Liver (tissue), 8 donors: ENCODE measurements at regions not wholly inside any gene's neighbourhood (a gene's known extent, or its start where the extent isn't known, plus 50 kb on each side); places are given as distances from the start of the nearest gene placed in this dataset.

ENCODE experiments used
- DNase-seq: peaks from one replicate; pipeline ENCODE4 v3.0.0-alpha.2; 2017; ENCODE audit warnings: low spot score
- H3K27ac ChIP-seq, 2 donors: one replicate each; pipeline ENCODE4 v1.7.0; 2013; ENCODE audit warnings: inconsistent platforms in 2 of 2, low read length in 2 of 2, control low read depth in 1 of 2, low read depth in 1 of 2, mild to moderate bottlenecking in 1 of 2
- H3K27me3 ChIP-seq, 4 donors: one replicate each; pipeline versions ENCODE4 v1.6.1 to v1.7.0; 2013; ENCODE audit warnings: low read length in 3 of 4, inconsistent platforms in 1 of 4, mild to moderate bottlenecking in 1 of 4, moderate library complexity in 1 of 4; ENCODE audit not compliant: control insufficient read depth in 4 of 4, insufficient read depth in 4 of 4
- H3K36me3 ChIP-seq, 4 donors: one replicate each; pipeline versions ENCODE4 v1.6.1 to v1.7.0; 2013; ENCODE audit warnings: low read length in 3 of 4, mild to moderate bottlenecking in 3 of 4, low read depth in 1 of 4, moderate library complexity in 1 of 4; ENCODE audit not compliant: control insufficient read depth in 4 of 4, insufficient read depth in 3 of 4
- H3K4me1 ChIP-seq, 4 donors: one replicate each; pipeline versions ENCODE4 v1.6.1 to v1.7.0; 2013; ENCODE audit warnings: low read length in 3 of 4, mild to moderate bottlenecking in 3 of 4, moderate library complexity in 1 of 4; ENCODE audit not compliant: control insufficient read depth in 4 of 4, insufficient read depth in 4 of 4
- H3K4me3 ChIP-seq, 3 donors: one replicate each; pipeline versions ENCODE4 v1.6.1 to v1.7.0; 2013; ENCODE audit warnings: low read length in 3 of 3, control low read depth in 1 of 3, low read depth in 1 of 3, mild to moderate bottlenecking in 1 of 3
- H3K9ac ChIP-seq, 2 donors: one replicate each; pipeline ENCODE4 v1.7.0; 2013; ENCODE audit warnings: low read length in 2 of 2, mild to moderate bottlenecking in 2 of 2, moderate library complexity in 2 of 2, control low read depth in 1 of 2, low read depth in 1 of 2
- H3K9me3 ChIP-seq, 4 donors: one replicate each; pipeline versions ENCODE4 v1.6.1 to v1.7.0; 2013; ENCODE audit warnings: low read length in 3 of 4; ENCODE audit not compliant: control insufficient read depth in 4 of 4
- EGR1 ChIP-seq, 2 donors: IDR thresholded peaks; 2 replicates each; pipeline ENCODE4 v1.6.1; 2016 to 2018; ENCODE audit warnings: antibody characterized with exemption in 2 of 2, low read depth in 2 of 2
- FOXA1 ChIP-seq: IDR thresholded peaks from 2 replicates; pipeline ENCODE4 v1.6.1; 2016; ENCODE audit warnings: antibody characterized with exemption
- FOXA2 ChIP-seq: IDR thresholded peaks from 2 replicates; pipeline ENCODE4 v1.6.1; 2016; ENCODE audit warnings: antibody characterized with exemption
- GABPA ChIP-seq, 2 donors: IDR thresholded peaks in 1 of 2; conservative IDR thresholded peaks in 1 of 2; 2 replicates each; pipeline ENCODE4 v1.6.1; 2016; ENCODE audit warnings: antibody characterized with exemption in 2 of 2, mild to moderate bottlenecking in 1 of 2, moderate library complexity in 1 of 2
- HNF4A ChIP-seq, 2 donors: conservative IDR thresholded peaks; 2 replicates each; pipeline ENCODE4 v1.6.1; 2016; ENCODE audit warnings: antibody characterized with exemption in 2 of 2, mild to moderate bottlenecking in 2 of 2
- HNF4G ChIP-seq: IDR thresholded peaks from 2 replicates; pipeline ENCODE4 v1.6.1; 2016; ENCODE audit warnings: antibody characterized with exemption
- JUND ChIP-seq, 2 donors: IDR thresholded peaks; 2 replicates each; pipeline ENCODE4 v1.6.1; 2016; ENCODE audit warnings: antibody characterized with exemption in 2 of 2
- MAX ChIP-seq: IDR thresholded peaks from 2 replicates; pipeline ENCODE4 v1.6.1; 2016; ENCODE audit warnings: antibody characterized with exemption
- NR2F2 ChIP-seq: IDR thresholded peaks from 2 replicates; pipeline ENCODE4 v1.6.1; 2016; ENCODE audit warnings: antibody characterized with exemption
- RAD21 ChIP-seq, 2 donors: IDR thresholded peaks; 2 replicates each; pipeline ENCODE4 v1.6.1; 2016; ENCODE audit warnings: antibody characterized with exemption in 2 of 2, mild to moderate bottlenecking in 2 of 2
- REST ChIP-seq: IDR thresholded peaks from 2 replicates; pipeline ENCODE4 v1.6.1; 2016; ENCODE audit warnings: antibody characterized with exemption, mild to moderate bottlenecking
- RXRA ChIP-seq, 2 donors: IDR thresholded peaks; 2 replicates each; pipeline ENCODE4 v1.6.1; 2017 to 2018; ENCODE audit warnings: antibody characterized with exemption in 2 of 2, mild to moderate bottlenecking in 1 of 2
- TAF1 ChIP-seq: conservative IDR thresholded peaks from 2 replicates; pipeline ENCODE4 v1.6.1; 2016; ENCODE audit warnings: antibody characterized with exemption, mild to moderate bottlenecking
- YY1 ChIP-seq: IDR thresholded peaks from 2 replicates; pipeline ENCODE4 v1.6.1; 2016; ENCODE audit warnings: antibody characterized with exemption, mild to moderate bottlenecking
- WGBS: extraction: QIAGEN DNeasy Blood & Tissue Kit; methylation state at CpG from one replicate; pipeline ENCODE4 v1.1.7; 2013; 5-methylcytosine and 5-hydroxymethylcytosine counted together
- TF ChIP-seq, protein P1 (sequence below): fragments of 150-350 bp; IDR thresholded peaks from 2 replicates; pipeline ENCODE4 v1.5.1; 2017; ENCODE audit warnings: improper control_type of control experiment, low read depth, low read length; ENCODE audit not compliant: missing input control
- donor health status: healthy.
- donor health status: healthy.
- donor health status: healthy.
- donor health status: healthy.
- donor health status: healthy.

DNA sequence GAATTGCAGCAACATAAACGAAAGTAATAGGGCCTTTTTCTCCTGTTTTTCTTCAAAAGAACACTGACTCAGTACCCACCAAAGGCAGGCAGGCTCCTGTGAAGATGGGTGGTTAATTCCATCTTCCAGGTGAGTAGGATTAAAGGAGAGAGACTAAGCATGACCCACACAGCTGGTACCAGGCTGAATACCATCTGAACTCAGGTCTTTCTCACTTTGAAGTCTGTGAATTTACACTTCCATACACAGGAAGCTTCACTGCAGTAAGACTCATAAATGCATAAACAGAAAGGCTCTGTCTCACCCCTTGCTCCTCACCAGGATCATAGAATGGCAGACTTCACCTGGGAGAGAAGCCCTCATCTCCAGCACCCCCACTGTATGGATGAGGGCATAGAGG lies 194.6 kb downstream of the KLF12 start:
- Histone ChIP-seq H3K9ac (no peak overlapping the region), H3K27ac (no peak overlapping the region), H3K4me3 (no peak overlapping the region), H3K27me3 (no peaks in the 10 kb centered on the region), H3K9me3 (no peaks in the 10 kb centered on the region), H3K36me3 (peaks cover 0 to 2% (median 0%) of the 10 kb centered on the region in 4 donors), H3K4me1 (peaks cover 0 to 5% (median 0%) of the 10 kb centered on the region in 4 donors)
- WGBS: 82% methylated on average over 1 of the region's 1 CpG
- TF ChIP-seq EGR1 (IDR thresholded peaks at IDR 0.05; ENCODE audit: low read depth in 2 of 2) (no peak), HNF4A (conservative IDR thresholded peaks at IDR 0.05) (no peak)
- no peak for DNase-seq

GRCh38 chr13:73939071-73939380 lies 195.2 kb downstream of the KLF12 start:
- no peak overlapping the region for H3K27ac ChIP-seq
- 96% methylated on average over 3 of the region's 3 CpGs for WGBS
- no peak for DNase-seq

More at GRCh38 chr13:73939071-73939380, 195.2 kb downstream of the KLF12 start:
- Histone ChIP-seq H3K4me1 (peaks cover 0 to 5% (median 0%) of the 10 kb centered on the region in 4 donors), H3K9ac (no peak overlapping the region), H3K9me3 (no peaks in the 10 kb centered on the region), H3K27me3 (no peaks in the 10 kb centered on the region), H3K4me3 (no peak overlapping the region), H3K36me3 (peaks cover 0 to 2% (median 0%) of the 10 kb centered on the region in 4 donors)
- TF ChIP-seq HNF4G (no peak), JUND (IDR thresholded peaks at IDR 0.05) (no peak), FOXA1 (no peak), NR2F2 (no peak), REST (no peak), MAX (no peak), GABPA (IDR thresholded peaks at IDR 0.05 in 1 of 2, conservative IDR thresholded peaks at IDR 0.05 in 1 of 2) (no peak), RAD21 (IDR thresholded peaks at IDR 0.05) (no peak), EGR1 (IDR thresholded peaks at IDR 0.05; ENCODE audit: low read depth in 2 of 2) (no peak), TAF1 (no peak), HNF4A (conservative IDR thresholded peaks at IDR 0.05) (no peak), RXRA (IDR thresholded peaks at IDR 0.05) (no peak), YY1 (no peak), FOXA2 (no peak)
- TF ChIP-seq, protein P1, sequence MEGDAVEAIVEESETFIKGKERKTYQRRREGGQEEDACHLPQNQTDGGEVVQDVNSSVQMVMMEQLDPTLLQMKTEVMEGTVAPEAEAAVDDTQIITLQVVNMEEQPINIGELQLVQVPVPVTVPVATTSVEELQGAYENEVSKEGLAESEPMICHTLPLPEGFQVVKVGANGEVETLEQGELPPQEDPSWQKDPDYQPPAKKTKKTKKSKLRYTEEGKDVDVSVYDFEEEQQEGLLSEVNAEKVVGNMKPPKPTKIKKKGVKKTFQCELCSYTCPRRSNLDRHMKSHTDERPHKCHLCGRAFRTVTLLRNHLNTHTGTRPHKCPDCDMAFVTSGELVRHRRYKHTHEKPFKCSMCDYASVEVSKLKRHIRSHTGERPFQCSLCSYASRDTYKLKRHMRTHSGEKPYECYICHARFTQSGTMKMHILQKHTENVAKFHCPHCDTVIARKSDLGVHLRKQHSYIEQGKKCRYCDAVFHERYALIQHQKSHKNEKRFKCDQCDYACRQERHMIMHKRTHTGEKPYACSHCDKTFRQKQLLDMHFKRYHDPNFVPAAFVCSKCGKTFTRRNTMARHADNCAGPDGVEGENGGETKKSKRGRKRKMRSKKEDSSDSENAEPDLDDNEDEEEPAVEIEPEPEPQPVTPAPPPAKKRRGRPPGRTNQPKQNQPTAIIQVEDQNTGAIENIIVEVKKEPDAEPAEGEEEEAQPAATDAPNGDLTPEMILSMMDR: no peak
